K562 (cell line): ENCODE measurements at regions not wholly inside any gene's neighbourhood (a gene's known extent, or its start where the extent isn't known, plus 50 kb on each side); places are given as distances from the start of the nearest gene placed in this dataset.

Experiments used
- ATAC-seq: fragments of 200-7000 bp; cut with Tn5 transposase; 3 replicates; pipeline ENCODE4 v1.9.1; 2020; ENCODE audit warnings: moderate library complexity
- BruUV-seq: library from RNA; stranded (reverse); fragments of 400-500 nt; replicated peaks from 2 replicates; lab custom pipeline; 2021; lab: Mats Ljungman, UMichigan
- CTCF ChIA-PET: fragments of 300-600 bp; formaldehyde crosslinking; extraction: SDS; loops from one replicate; lab custom pipeline; 2021; ENCODE audit warnings: low intra/inter-chr PET ratio; lab: Yijun Ruan, JAX
- POLR2A ChIA-PET: fragments of 300-600, 350-650 bp; sonication (Branson Sonifier 250); formaldehyde crosslinking; extraction: SDS; loops from one replicate; lab custom pipeline; 2021; ENCODE audit warnings: antibody characterized with exemption, inconsistent platforms; lab: Yijun Ruan, JAX
- DNase-seq, 4 experiments: peaks; one replicate each; pipeline versions ENCODE4 v3.0.0 to v3.0.0-alpha.2; 2011 to 2018; ENCODE audit warnings: low spot score in 3 of 4, mixed read lengths in 3 of 4; ENCODE audit errors: extremely low read depth in 1 of 4
- FAIRE-seq: peaks from 2 replicates; lab custom pipeline; 2011; peaks lifted over from hg19 to GRCh38; lab: Jason Lieb, UNC
- H2AFZ ChIP-seq: 2 replicates; pipeline ENCODE4 v1.6.0; 2011; ENCODE audit warnings: low read depth, low read length, control low read depth, inconsistent platforms
- H3K27ac ChIP-seq: fragments of 200-600 bp; 3 replicates; pipeline ENCODE4 v1.8.0; 2011; ENCODE audit warnings: low read depth, mild to moderate bottlenecking, control low read depth, inconsistent platforms, low read length, moderate library complexity, mixed read lengths; ENCODE audit errors: extremely low read depth
- H3K27me3 ChIP-seq, 2 experiments: fragments of 300-600 bp in 1 of 2; 2 replicates in 1 of 2; 3 replicates in 1 of 2; pipeline versions ENCODE4 v1.6.0 to v1.8.0; 2011; ENCODE audit warnings: inconsistent platforms in 2 of 2, low read length in 2 of 2, mild to moderate bottlenecking in 1 of 2, mixed read lengths in 1 of 2, moderate library complexity in 1 of 2; ENCODE audit not compliant: control insufficient read depth in 2 of 2, insufficient read depth in 2 of 2
- H3K36me3 ChIP-seq: fragments of 300-600 bp; 3 replicates; pipeline ENCODE4 v1.8.0; 2011; ENCODE audit warnings: mild to moderate bottlenecking, low read length, inconsistent platforms; ENCODE audit not compliant: control insufficient read depth, insufficient read depth
- H3K4me1 ChIP-seq, 2 experiments: fragments of 200-600 bp in 1 of 2; replicated peaks in 1 of 2; 2 replicates in 1 of 2; 3 replicates in 1 of 2; pipeline versions ENCODE4 v1.5.1 to v1.8.0; 2011; ENCODE audit warnings: inconsistent platforms in 2 of 2, low read length in 2 of 2, mild to moderate bottlenecking in 1 of 2, mixed read lengths in 1 of 2, moderate library complexity in 1 of 2; ENCODE audit not compliant: control insufficient read depth in 2 of 2, insufficient read depth in 2 of 2
- H3K4me2 ChIP-seq: 2 replicates; pipeline ENCODE4 v1.6.1; 2011; ENCODE audit warnings: low read length, control low read depth, inconsistent platforms, mixed read lengths; ENCODE audit not compliant: insufficient read depth
- H3K4me3 ChIP-seq: fragments of 200-600 bp; sonication (generic), shearing (Covaris generic); 2 replicates; pipeline ENCODE4 v1.5.1; 2016; ENCODE audit warnings: control low read depth, inconsistent platforms
- H3K79me2 ChIP-seq: fragments of 200-600 bp; 3 replicates; pipeline ENCODE4 v1.8.0; 2011; ENCODE audit warnings: low read length, inconsistent platforms; ENCODE audit not compliant: control insufficient read depth, insufficient read depth
- H3K9ac ChIP-seq, 2 experiments: 2 replicates each; pipeline versions ENCODE4 v1.6.0 to v1.6.1; 2011; ENCODE audit warnings: low read depth in 2 of 2, low read length in 2 of 2, control low read depth in 1 of 2, inconsistent platforms in 1 of 2, mild to moderate bottlenecking in 1 of 2, mixed read lengths in 1 of 2; ENCODE audit not compliant: insufficient read depth in 1 of 2
- H3K9me1 ChIP-seq: one replicate; pipeline ENCODE4 v1.6.0; 2011; ENCODE audit warnings: inconsistent platforms, mild to moderate bottlenecking, low read length, moderate library complexity; ENCODE audit not compliant: control insufficient read depth, insufficient read depth
- H3K9me3 ChIP-seq: replicated peaks from 2 replicates; pipeline ENCODE4 v1.5.1; 2011; ENCODE audit warnings: low read depth, low read length, inconsistent platforms; ENCODE audit not compliant: control insufficient read depth, insufficient read depth
- H4K20me1 ChIP-seq: replicated peaks from 2 replicates; pipeline ENCODE4 v1.6.1; 2011; ENCODE audit warnings: low read length, inconsistent platforms, mixed read lengths; ENCODE audit not compliant: control insufficient read depth, insufficient read depth
- AFF4 ChIP-seq: sonication (generic); formaldehyde crosslinking; IDR thresholded peaks from 2 replicates; pipeline ENCODE4 v1.8.0; 2023; ENCODE audit warnings: mild to moderate bottlenecking, missing genetic modification reagents
- ATF7 ChIP-seq: fragments of 450-650 bp; IDR thresholded peaks from 2 replicates; pipeline ENCODE4 v1.7.1; 2014; ENCODE audit warnings: mild to moderate bottlenecking, moderate library complexity
- C11orf30 ChIP-seq: fragments of 450-650 bp; IDR thresholded peaks from 2 replicates; pipeline ENCODE4 v1.6.1; 2016; ENCODE audit warnings: low read depth, mild to moderate bottlenecking
- E2F5 ChIP-seq: sonication (generic); formaldehyde crosslinking; IDR thresholded peaks from 2 replicates; pipeline ENCODE4 v1.8.0; 2022; ENCODE audit warnings: mild to moderate bottlenecking, missing genetic modification reagents
- ELF1 ChIP-seq: fragments of 200-800 bp; sonication (Bioruptor generic); IDR thresholded peaks from 2 replicates; pipeline ENCODE4 v1.6.1; 2016; ENCODE audit warnings: missing genetic modification characterization, missing compliant biosample characterization
- FOS ChIP-seq: IDR thresholded peaks from 3 replicates; pipeline ENCODE4 v1.6.1; 2011; ENCODE audit not compliant: insufficient read length; ENCODE audit errors: extremely low read depth
- NELFE ChIP-seq: IDR thresholded peaks from 2 replicates; pipeline ENCODE4 v1.6.1; 2011; ENCODE audit warnings: mild to moderate bottlenecking; ENCODE audit not compliant: insufficient read depth, insufficient read length
- NR3C1 ChIP-seq: sonication (generic); formaldehyde crosslinking; IDR thresholded peaks from 2 replicates; pipeline ENCODE4 v1.8.1; 2022; ENCODE audit warnings: missing genetic modification reagents
- PHF21A ChIP-seq: fragments of 450-650 bp; IDR thresholded peaks from 2 replicates; pipeline ENCODE4 v1.6.1; 2017; ENCODE audit warnings: low read depth, borderline replicate concordance
- RBFOX2 ChIP-seq: fragments of 200-400 bp; formaldehyde crosslinking; IDR thresholded peaks from 2 replicates; pipeline ENCODE4 v1.6.1; 2017; ENCODE audit warnings: low read depth, mild to moderate bottlenecking, low read length, moderate library complexity
- SMARCB1 ChIP-seq: IDR thresholded peaks from 2 replicates; pipeline ENCODE4 v1.6.1; 2011; ENCODE audit warnings: improper control_type of control experiment, low read depth; ENCODE audit not compliant: insufficient read length
- USF1 ChIP-seq: sonication (generic); formaldehyde crosslinking; IDR thresholded peaks from 2 replicates; pipeline ENCODE4 v1.9.0; 2022; ENCODE audit warnings: mild to moderate bottlenecking, missing genetic modification reagents
- ZBED1 ChIP-seq: IDR thresholded peaks from 2 replicates; pipeline ENCODE4 v1.6.1; 2014
- ZFP1 ChIP-seq: fragments of 450-650 bp; formaldehyde crosslinking; IDR thresholded peaks from 2 replicates; pipeline ENCODE4 v1.4.0; 2020; ENCODE audit warnings: mild to moderate bottlenecking, mixed read lengths
- ZNF133 ChIP-seq: fragments of 250-450 bp; sonication (Bioruptor Pico); IDR thresholded peaks from 2 replicates; pipeline ENCODE4 v1.4.0; 2020; ENCODE audit warnings: mild to moderate bottlenecking
- ZNF282 ChIP-seq: sonication (generic); formaldehyde crosslinking; IDR thresholded peaks from 2 replicates; pipeline ENCODE4 v1.8.1; 2023; ENCODE audit warnings: missing genetic modification reagents
- ZNF354B ChIP-seq: fragments of 250-450 bp; sonication (Bioruptor Pico); IDR thresholded peaks from 2 replicates; pipeline ENCODE4 v1.4.0; 2020
- ZNF589 ChIP-seq: fragments of 200-800 bp; sonication (Bioruptor generic); IDR thresholded peaks from 2 replicates; pipeline ENCODE4 v1.6.1; 2016; ENCODE audit warnings: low read depth, missing genetic modification characterization, missing compliant biosample characterization
- WGBS: fragments of 100-300 bp; shearing (Covaris generic); methylation state at CpG from one replicate; pipeline ENCODE4 v1.1.6; 2016; ENCODE audit warnings: low coverage, mixed read lengths; ENCODE audit not compliant: insufficient coverage; ENCODE audit errors: missing lambda C conversion rate; 5-methylcytosine and 5-hydroxymethylcytosine counted together
- in situ Hi-C: fragments of 300-500 bp; cut with MboI; formaldehyde crosslinking; loops from 4 replicates; pipeline ENCODE4 v1.15.0; 2018; ENCODE audit warnings: inconsistent platforms, mixed read lengths
- intact Hi-C: fragments of 100-400 bp; cut with micrococcal nuclease; formaldehyde crosslinking; loops from 2 replicates; pipeline ENCODE4 v1.14.2; 2022

GRCh38 chr17:12492450-12492849 lies 173.2 kb upstream of the MYOCD start:
- no peaks in the 10 kb centered on the region for H3K9me1 ChIP-seq
- intact Hi-C loops = no loop called here
- H4K20me1 ChIP-seq = no peaks in the 10 kb centered on the region
- TF ChIP-seq SMARCB1 (no peak), ZBED1 (no peak), ZFP1 (CRISPR knock-in tag) (no peak), NELFE (no peak), PHF21A (no peak), ZNF282 (CRISPR knock-in tag) (no peak), ELF1 (tag) (no peak), FOS (no peak), ATF7 (no peak), ZNF589 (CRISPR knock-in tag) (no peak), USF1 (no peak), AFF4 (CRISPR knock-in tag) (no peak), E2F5 (CRISPR knock-in tag) (no peak), ZNF354B (CRISPR knock-in tag) (no peak), ZNF133 (CRISPR knock-in tag) (no peak), C11orf30 (no peak), NR3C1 (CRISPR knock-in tag) (no peak), RBFOX2 (no peak)
- TF ChIP-seq, all 486 proteins: peak for 0
- H3K27ac ChIP-seq = no peak overlapping the region
- no peaks in the 10 kb centered on the region for H3K27me3 ChIP-seq
- DNase-seq (no peak), FAIRE-seq (no peak), ATAC-seq (no peak)
- ChIA-PET CTCF (no interaction called here), POLR2A (no interaction called here)
- no peak overlapping the region for H3K4me2 ChIP-seq
- no peaks in the 10 kb centered on the region for H3K36me3 ChIP-seq
- H3K4me1 ChIP-seq = no peaks in the 10 kb centered on the region
- H3K9me3 ChIP-seq = no peaks in the 10 kb centered on the region
- no TSS peak for BruUV-seq
- H3K4me3 ChIP-seq = no peak overlapping the region
- WGBS = 0% methylated on average over 3 of the region's 3 CpGs
- H3K79me2 ChIP-seq = no peaks in the 10 kb centered on the region
- no peak overlapping the region for H2AFZ ChIP-seq
- H3K9ac ChIP-seq = no peak overlapping the region
- in situ Hi-C loops = no loop called here
